SH-SY5Y (cell line): ENCODE measurements at regions not wholly inside any gene's neighbourhood (a gene's known extent, or its start where the extent isn't known, plus 50 kb on each side); places are given as distances from the start of the nearest gene placed in this dataset.

Experiments
- GATA2 ChIP-seq: IDR thresholded peaks from 2 replicates; pipeline ENCODE4 v1.6.1; 2011; ENCODE audit warnings: mild to moderate bottlenecking, low read depth, low read length
- GATA3 ChIP-seq: IDR thresholded peaks from 2 replicates; pipeline ENCODE4 v1.6.1; 2011; ENCODE audit warnings: low read depth, mild to moderate bottlenecking, low read length, moderate library complexity

- TF ChIP-seq GATA2 (no peak), GATA3 (no peak)
These were observed 133.2 kb upstream of the CENPW start for GRCh38 chr6:126206504-126207246.
